Chondrocyte (in vitro differentiated cells): ENCODE measurements at regions not wholly inside any gene's neighbourhood (a gene's known extent, or its start where the extent isn't known, plus 50 kb on each side); places are given as distances from the start of the nearest gene placed in this dataset.

Experiments
- DNase-seq: peaks from one replicate; pipeline ENCODE4 v3.0.0; 2021; ENCODE audit warnings: mixed read lengths, low spot score
- H3K27ac Mint-ChIP-seq: one replicate; pipeline ENCODE4 v1.8.0; 2021; ENCODE audit warnings: mild to moderate bottlenecking, moderate library complexity, mixed read lengths; ENCODE audit not compliant: unreplicated experiment
- H3K27me3 Mint-ChIP-seq: 2 replicates; pipeline ENCODE4 v1.8.0; 2021; ENCODE audit warnings: low read depth, mixed read lengths
- H3K36me3 Mint-ChIP-seq: 2 replicates; pipeline ENCODE4 v1.8.0; 2021; ENCODE audit warnings: low read depth, mixed read lengths
- H3K4me1 Mint-ChIP-seq: 2 replicates; pipeline ENCODE4 v1.8.0; 2021; ENCODE audit warnings: low read depth, mild to moderate bottlenecking, mixed read lengths
- H3K4me3 Mint-ChIP-seq: one replicate; pipeline ENCODE4 v1.8.0; 2021; ENCODE audit warnings: mild to moderate bottlenecking, moderate library complexity, mixed read lengths; ENCODE audit not compliant: unreplicated experiment
- H3K9me3 Mint-ChIP-seq: 2 replicates; pipeline ENCODE4 v1.8.0; 2021; ENCODE audit warnings: low read depth, mixed read lengths
- CTCF ChIP-seq: fragments of 200-600 bp; sonication (generic); IDR thresholded peaks from 2 replicates; pipeline ENCODE4 v1.5.0; 2021; ENCODE audit warnings: antibody characterized with exemption, mild to moderate bottlenecking, moderate library complexity

DNA sequence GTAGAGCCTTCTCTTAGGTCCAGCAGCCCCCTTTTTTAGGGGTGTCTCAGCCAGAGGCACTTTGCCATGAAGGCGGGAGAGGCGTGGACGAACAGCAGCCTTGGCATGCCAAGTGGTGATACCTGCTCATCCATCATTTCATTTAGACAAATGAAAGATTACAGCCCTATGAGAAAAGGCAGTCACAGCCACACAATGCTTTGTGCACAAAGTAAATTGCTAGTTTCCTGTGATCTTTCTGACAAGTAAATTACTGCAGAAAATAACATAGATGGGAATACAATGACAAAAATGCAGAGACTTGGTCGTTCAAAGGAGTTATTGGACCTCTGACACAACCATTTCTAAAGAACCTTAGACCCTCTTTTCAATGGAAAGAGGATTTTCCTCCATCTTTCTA, 94.9 kb downstream of the RND3 start:
- no peak overlapping the region for H3K4me3 Mint-ChIP-seq
- H3K4me1 Mint-ChIP-seq = peaks cover 38% of the 10 kb centered on the region
- no peaks in the 10 kb centered on the region for H3K36me3 Mint-ChIP-seq
- no peaks in the 10 kb centered on the region for H3K27me3 Mint-ChIP-seq
- no peak for DNase-seq
- H3K9me3 Mint-ChIP-seq = peaks cover 3% of the 10 kb centered on the region
- no peak overlapping the region for H3K27ac Mint-ChIP-seq
- no peak for TF ChIP-seq CTCF

DNA sequence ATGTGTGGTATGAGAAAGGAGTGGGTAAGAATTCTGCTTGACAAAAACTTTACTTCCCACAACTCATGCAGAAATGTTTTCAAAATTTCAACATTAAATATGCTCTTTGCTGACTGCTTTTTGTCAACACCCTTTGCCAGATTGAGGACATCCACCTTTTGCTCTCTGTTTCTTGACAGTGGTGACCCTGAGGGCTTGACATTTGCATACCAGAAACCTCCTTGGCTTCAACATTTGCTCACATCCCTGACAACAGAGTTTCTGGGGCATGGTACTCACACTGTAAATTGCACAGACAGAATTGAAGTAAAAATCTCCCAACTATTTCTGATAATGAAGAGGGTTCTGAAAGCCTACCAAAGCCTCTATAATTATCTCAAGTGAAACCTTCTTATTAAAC, 95.7 kb downstream of the RND3 start:
- no peak for TF ChIP-seq CTCF
- Mint-ChIP-seq H3K27ac (no peak overlapping the region), H3K9me3 (peaks cover 3% of the 10 kb centered on the region), H3K4me3 (no peak overlapping the region), H3K27me3 (no peaks in the 10 kb centered on the region), H3K4me1 (peaks cover 38% of the 10 kb centered on the region), H3K36me3 (no peaks in the 10 kb centered on the region)
- DNase-seq = no peak

DNA sequence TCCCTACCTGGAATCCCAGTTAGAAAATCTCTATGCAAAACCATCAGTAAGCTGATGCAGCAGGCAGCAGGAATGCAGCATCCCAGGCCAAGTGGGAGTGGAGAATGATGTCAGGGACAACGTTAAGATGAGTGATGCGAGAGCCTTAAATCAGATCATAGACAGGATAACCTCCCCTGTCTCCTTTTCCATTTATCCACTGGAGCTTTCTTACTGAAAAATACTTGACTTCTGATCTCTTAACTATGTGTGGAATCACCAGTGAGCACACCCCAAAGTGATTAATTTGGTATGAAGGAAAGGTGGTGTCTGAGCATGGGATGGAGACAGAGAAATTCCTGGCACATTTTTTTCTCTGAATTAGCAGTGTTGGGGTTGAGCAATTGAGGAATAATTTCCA, 98.0 kb downstream of the RND3 start:
- peaks cover 5% of the 10 kb centered on the region for H3K36me3 Mint-ChIP-seq
- H3K27me3 Mint-ChIP-seq = no peaks in the 10 kb centered on the region
- H3K4me3 Mint-ChIP-seq = no peak overlapping the region
- no peak for DNase-seq
- peaks cover 34% of the 10 kb centered on the region for H3K4me1 Mint-ChIP-seq
- peaks cover 13% of the 10 kb centered on the region for H3K9me3 Mint-ChIP-seq
- no peak overlapping the region for H3K27ac Mint-ChIP-seq
- TF ChIP-seq CTCF = no peak

DNA sequence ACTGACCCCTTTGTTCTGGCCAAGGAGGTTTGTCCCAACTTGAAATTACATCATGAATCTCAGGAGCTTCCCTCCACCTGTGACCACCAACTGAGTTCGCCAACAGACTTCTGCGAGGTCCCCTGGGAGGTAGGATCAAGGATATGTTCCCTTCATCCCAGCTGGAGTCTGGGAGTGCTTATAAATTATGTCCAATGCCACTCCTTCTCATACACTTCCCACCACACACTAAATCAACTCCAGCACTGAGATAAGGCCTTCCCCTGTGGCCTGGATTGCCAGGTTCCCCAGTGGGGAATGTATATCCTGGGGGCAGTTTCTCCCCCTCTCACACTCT, 99.2 kb downstream of the RND3 start:
- H3K4me1 Mint-ChIP-seq = peaks cover 33% of the 10 kb centered on the region
- peaks cover 8% of the 10 kb centered on the region for H3K36me3 Mint-ChIP-seq
- H3K4me3 Mint-ChIP-seq = no peak overlapping the region
- H3K27me3 Mint-ChIP-seq = no peaks in the 10 kb centered on the region
- no peak for TF ChIP-seq CTCF
- no peak overlapping the region for H3K27ac Mint-ChIP-seq
- DNase-seq = no peak
- peaks cover 22% of the 10 kb centered on the region for H3K9me3 Mint-ChIP-seq

DNA sequence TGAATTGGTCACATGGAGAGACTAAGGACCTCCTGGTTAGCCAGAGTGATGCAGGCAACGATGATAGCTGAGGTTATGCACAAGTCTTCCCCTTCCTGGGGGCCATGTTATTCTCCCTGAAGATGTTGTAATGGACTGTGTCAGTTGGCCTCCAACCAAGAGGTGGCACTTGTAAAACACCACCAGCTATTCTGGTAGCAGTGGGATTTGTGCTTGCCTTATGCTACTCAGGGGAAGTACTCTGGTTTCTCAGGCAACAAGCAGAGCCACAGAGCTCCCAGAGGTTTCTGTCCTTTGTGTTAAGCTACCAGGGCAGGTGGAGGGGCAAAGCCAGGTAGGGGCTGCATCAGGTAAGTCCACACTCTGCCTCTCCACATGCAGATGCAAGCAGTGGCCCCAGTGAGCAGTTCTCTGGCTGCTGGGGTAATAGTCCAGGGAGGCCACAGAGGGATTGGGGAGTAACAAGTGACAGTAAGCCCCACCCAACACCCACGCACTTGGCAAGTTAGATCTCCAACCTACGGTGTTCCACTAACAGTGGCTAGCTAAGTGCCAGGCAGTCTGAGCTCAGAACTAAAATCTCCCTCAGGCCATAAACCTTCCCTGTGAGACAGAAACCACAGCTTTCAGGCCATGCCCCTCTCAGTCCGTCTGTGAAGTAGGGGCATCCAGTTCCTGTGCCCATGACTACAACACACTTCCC, 99.7 kb downstream of the RND3 start:
- no peak for DNase-seq
- no peak overlapping the region for H3K4me3 Mint-ChIP-seq
- no peaks in the 10 kb centered on the region for H3K27me3 Mint-ChIP-seq
- peaks cover 26% of the 10 kb centered on the region for H3K9me3 Mint-ChIP-seq
- peaks cover 8% of the 10 kb centered on the region for H3K36me3 Mint-ChIP-seq
- no peak overlapping the region for H3K27ac Mint-ChIP-seq
- TF ChIP-seq CTCF = no peak
- H3K4me1 Mint-ChIP-seq = peaks cover 27% of the 10 kb centered on the region
